H7 (cell line): ENCODE measurements at regions not wholly inside any gene's neighbourhood (a gene's known extent, or its start where the extent isn't known, plus 50 kb on each side); places are given as distances from the start of the nearest gene placed in this dataset.

Experiments used
- DNase-seq: peaks from one replicate; pipeline ENCODE4 v3.0.0; 2012
- H3K27me3 ChIP-seq: 2 replicates; pipeline ENCODE4 v1.6.0; 2011; ENCODE audit warnings: mild to moderate bottlenecking, low read length; ENCODE audit not compliant: control insufficient read depth, insufficient read depth
- H3K36me3 ChIP-seq: replicated peaks from 2 replicates; pipeline ENCODE4 v1.5.1; 2011; ENCODE audit warnings: low read length; ENCODE audit not compliant: control insufficient read depth, insufficient read depth
- H3K4me3 ChIP-seq: 2 replicates; pipeline ENCODE4 v1.5.1; 2011; ENCODE audit warnings: low read depth, mild to moderate bottlenecking, control low read depth, low read length, moderate library complexity; ENCODE audit not compliant: insufficient read depth

GRCh38 chr9:13970426-13970825 lies 343.5 kb downstream of the NFIB start:
- no peak overlapping the region for H3K4me3 ChIP-seq
- no peaks in the 10 kb centered on the region for H3K36me3 ChIP-seq
- DNase-seq: no peak
- no peaks in the 10 kb centered on the region for H3K27me3 ChIP-seq

GRCh38 chr9:13970018-13970417 lies 343.9 kb downstream of the NFIB start:
- Histone ChIP-seq H3K36me3 (no peaks in the 10 kb centered on the region), H3K4me3 (no peak overlapping the region), H3K27me3 (no peaks in the 10 kb centered on the region)
- no peak for DNase-seq

- H3K4me3 ChIP-seq: no peak overlapping the region
- no peaks in the 10 kb centered on the region for H3K27me3 ChIP-seq
- no peak for DNase-seq
- H3K36me3 ChIP-seq: no peaks in the 10 kb centered on the region
These were observed 346.5 kb downstream of the NFIB start for GRCh38 chr9:13967438-13967837.

GRCh38 chr9:13967011-13967410 lies 346.9 kb downstream of the NFIB start:
- no peaks in the 10 kb centered on the region for H3K27me3 ChIP-seq

GRCh38 chr9:13963005-13963653 lies 350.8 kb downstream of the NFIB start:
- DNase-seq: no peak
- no peaks in the 10 kb centered on the region for H3K36me3 ChIP-seq
- no peak overlapping the region for H3K4me3 ChIP-seq
- no peaks in the 10 kb centered on the region for H3K27me3 ChIP-seq

More at GRCh38 chr9:13967011-13967410, 346.9 kb downstream of the NFIB start:
- Histone ChIP-seq H3K36me3 (no peaks in the 10 kb centered on the region), H3K4me3 (no peak overlapping the region)
- no peak for DNase-seq

- H3K36me3 ChIP-seq: no peaks in the 10 kb centered on the region
- no peak for DNase-seq
These were observed 351.9 kb downstream of the NFIB start for GRCh38 chr9:13962006-13962405.

GRCh38 chr9:13960011-13960765 lies 353.8 kb downstream of the NFIB start:
- H3K36me3 ChIP-seq: no peaks in the 10 kb centered on the region
- no peaks in the 10 kb centered on the region for H3K27me3 ChIP-seq
- no peak overlapping the region for H3K4me3 ChIP-seq
- no peak for DNase-seq

More at GRCh38 chr9:13962006-13962405, 351.9 kb downstream of the NFIB start:
- Histone ChIP-seq H3K4me3 (no peak overlapping the region), H3K27me3 (no peaks in the 10 kb centered on the region)

GRCh38 chr9:13958672-13959071 lies 355.3 kb downstream of the NFIB start:
- DNase-seq: no peak
- no peak overlapping the region for H3K4me3 ChIP-seq
- H3K27me3 ChIP-seq: no peaks in the 10 kb centered on the region
- H3K36me3 ChIP-seq: no peaks in the 10 kb centered on the region

- no peak for DNase-seq
- H3K4me3 ChIP-seq: no peak overlapping the region
- H3K27me3 ChIP-seq: no peaks in the 10 kb centered on the region
- H3K36me3 ChIP-seq: no peaks in the 10 kb centered on the region
These were observed 356.9 kb downstream of the NFIB start for GRCh38 chr9:13957089-13957488.

- H3K27me3 ChIP-seq: no peaks in the 10 kb centered on the region
- H3K4me3 ChIP-seq: no peak overlapping the region
- DNase-seq: no peak
- H3K36me3 ChIP-seq: no peaks in the 10 kb centered on the region
These were observed 357.8 kb downstream of the NFIB start for GRCh38 chr9:13956107-13956506.

GRCh38 chr9:13952906-13953305 lies 361.0 kb downstream of the NFIB start:
- DNase-seq: no peak
- no peak overlapping the region for H3K4me3 ChIP-seq
- no peaks in the 10 kb centered on the region for H3K36me3 ChIP-seq
- no peaks in the 10 kb centered on the region for H3K27me3 ChIP-seq

- DNase-seq: no peak
- Histone ChIP-seq H3K27me3 (no peaks in the 10 kb centered on the region), H3K36me3 (no peaks in the 10 kb centered on the region), H3K4me3 (no peak overlapping the region)
These were observed 365.9 kb downstream of the NFIB start for GRCh38 chr9:13948037-13948436.

- Histone ChIP-seq H3K36me3 (no peaks in the 10 kb centered on the region), H3K27me3 (no peaks in the 10 kb centered on the region), H3K4me3 (no peak overlapping the region)
- DNase-seq: no peak
These were observed 370.8 kb downstream of the NFIB start for GRCh38 chr9:13943176-13943575.

- Histone ChIP-seq H3K4me3 (no peak overlapping the region), H3K36me3 (no peaks in the 10 kb centered on the region), H3K27me3 (no peaks in the 10 kb centered on the region)
- no peak for DNase-seq
These were observed 371.2 kb downstream of the NFIB start for GRCh38 chr9:13942695-13943094.

GRCh38 chr9:13942201-13942600 lies 371.7 kb downstream of the NFIB start:
- no peak for DNase-seq
- Histone ChIP-seq H3K36me3 (no peaks in the 10 kb centered on the region), H3K4me3 (no peak overlapping the region), H3K27me3 (no peaks in the 10 kb centered on the region)
